ENCODE measurements at regions not wholly inside any gene's neighbourhood (a gene's known extent, or its start where the extent isn't known, plus 50 kb on each side); places are given as distances from the start of the nearest gene placed in this dataset.
"Not testable (repeated sequence)": the region's sequence is repeated elsewhere in the genome, so short reads cannot be mapped to it uniquely, and the experiment has no call there.

GRCh38 chr2:212791569-212791968 lies 253.0 kb upstream of the ERBB4 start:
- DNase-seq (ENCODE audit: low read depth in 4 of 4, low spot score in 3 of 4), result no peak

- not testable (repeated sequence) for DNase-seq (ENCODE audit: low read depth in 4 of 4, low spot score in 3 of 4)
These were observed 247.5 kb upstream of the ERBB4 start for GRCh38 chr2:212786088-212786487.

GRCh38 chr2:212777020-212777491 lies 238.5 kb upstream of the ERBB4 start:
- no peak for DNase-seq (ENCODE audit: low read depth in 4 of 4, low spot score in 3 of 4)

GRCh38 chr2:212773808-212774339 lies 235.3 kb upstream of the ERBB4 start:
- DNase-seq (ENCODE audit: low read depth in 4 of 4, low spot score in 3 of 4), result no peak

- no peak for DNase-seq (ENCODE audit: low read depth in 4 of 4, low spot score in 3 of 4)
These were observed 231.6 kb upstream of the ERBB4 start for GRCh38 chr2:212770240-212770639.

GRCh38 chr2:212766921-212767320 lies 228.3 kb upstream of the ERBB4 start:
- peak in 1 of 4 donors; percentile 15 for DNase-seq (ENCODE audit: low read depth in 4 of 4, low spot score in 3 of 4)

GRCh38 chr2:212752730-212753351 lies 214.2 kb upstream of the ERBB4 start:
- DNase-seq (ENCODE audit: low read depth in 4 of 4, low spot score in 3 of 4), result no peak

GRCh38 chr2:212745359-212745758 lies 206.8 kb upstream of the ERBB4 start:
- no peak for DNase-seq (ENCODE audit: low read depth in 4 of 4, low spot score in 3 of 4)

GRCh38 chr2:212737392-212738172 lies 199.0 kb upstream of the ERBB4 start:
- no peak for DNase-seq (ENCODE audit: low read depth in 4 of 4, low spot score in 3 of 4)

- no peak for DNase-seq (ENCODE audit: low read depth in 4 of 4, low spot score in 3 of 4)
These were observed 197.8 kb upstream of the ERBB4 start for GRCh38 chr2:212736385-212736726.

GRCh38 chr2:212733273-212733672 lies 194.7 kb upstream of the ERBB4 start:
- DNase-seq (ENCODE audit: low read depth in 4 of 4, low spot score in 3 of 4), result no peak

GRCh38 chr2:212732860-212733259 lies 194.3 kb upstream of the ERBB4 start:
- no peak for DNase-seq (ENCODE audit: low read depth in 4 of 4, low spot score in 3 of 4)

GRCh38 chr2:212730994-212731393 lies 192.4 kb upstream of the ERBB4 start:
- no peak for DNase-seq (ENCODE audit: low read depth in 4 of 4, low spot score in 3 of 4)

- DNase-seq (ENCODE audit: low read depth in 4 of 4, low spot score in 3 of 4), result no peak
These were observed 190.1 kb upstream of the ERBB4 start for GRCh38 chr2:212728717-212729116.

- no peak for DNase-seq (ENCODE audit: low read depth in 4 of 4, low spot score in 3 of 4)
These were observed 189.1 kb upstream of the ERBB4 start for GRCh38 chr2:212727751-212728150.

- no peak for DNase-seq (ENCODE audit: low read depth in 4 of 4, low spot score in 3 of 4)
These were observed 187.8 kb upstream of the ERBB4 start for GRCh38 chr2:212726403-212726802.

- DNase-seq (ENCODE audit: low read depth in 4 of 4, low spot score in 3 of 4), result no peak
These were observed 186.6 kb upstream of the ERBB4 start for GRCh38 chr2:212725180-212725579.

GRCh38 chr2:212723226-212723625 lies 184.6 kb upstream of the ERBB4 start:
- no peak for DNase-seq (ENCODE audit: low read depth in 4 of 4, low spot score in 3 of 4)

GRCh38 chr2:212722046-212722445 lies 183.4 kb upstream of the ERBB4 start:
- no peak for DNase-seq (ENCODE audit: low read depth in 4 of 4, low spot score in 3 of 4)

GRCh38 chr2:212721026-212721451 lies 182.4 kb upstream of the ERBB4 start:
- no peak for DNase-seq (ENCODE audit: low read depth in 4 of 4, low spot score in 3 of 4)

- DNase-seq (ENCODE audit: low read depth in 4 of 4, low spot score in 3 of 4), result not testable (repeated sequence)
These were observed 176.8 kb upstream of the ERBB4 start for GRCh38 chr2:212715411-212715810.

GRCh38 chr2:212713681-212714080 lies 175.1 kb upstream of the ERBB4 start:
- no peak for DNase-seq (ENCODE audit: low read depth in 4 of 4, low spot score in 3 of 4)
